ENCODE measurements at regions not wholly inside any gene's neighbourhood (a gene's known extent, or its start where the extent isn't known, plus 50 kb on each side); places are given as distances from the start of the nearest gene placed in this dataset.

DNA sequence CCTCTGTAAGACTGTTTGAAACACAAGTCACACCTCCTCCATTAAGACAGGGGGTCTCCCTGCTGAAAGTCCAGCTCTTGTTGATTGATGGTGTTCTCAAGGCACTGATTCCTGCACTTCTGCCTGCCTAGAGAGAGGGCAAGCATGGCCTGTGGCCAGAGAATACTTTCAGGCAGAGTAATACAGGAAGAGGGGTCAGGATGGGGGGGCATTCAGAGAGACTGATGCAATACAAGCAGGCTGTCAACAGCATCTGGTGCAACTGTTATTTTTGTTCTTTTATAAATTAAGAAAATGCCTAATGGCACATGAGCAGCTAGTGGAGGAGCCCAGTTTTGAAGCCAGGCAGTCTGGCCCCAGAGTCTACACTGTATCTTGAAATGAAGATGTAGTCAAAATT lies 302.2 kb downstream of the DIRAS2 start:
- Histone ChIP-seq H3K27me3 (ENCODE audit: control insufficient read depth, extremely low read depth, insufficient read depth, low read length) (no peaks in the 10 kb centered on the region), H3K4me1 (ENCODE audit: control insufficient read depth, extremely low read depth, insufficient read depth, low read length) (peaks cover 25% of the 10 kb centered on the region), H3K79me2 (ENCODE audit: control insufficient read depth, insufficient read depth, low read length) (no peaks in the 10 kb centered on the region), H2AFZ (ENCODE audit: control insufficient read depth, low read length) (no peak overlapping the region), H3K9me3 (ENCODE audit: control insufficient read depth, low read depth, low read length) (no peaks in the 10 kb centered on the region), H3K27ac (ENCODE audit: control insufficient read depth, insufficient read depth, low read length) (no peak overlapping the region), H3K4me2 (ENCODE audit: control insufficient read depth, extremely low read depth, insufficient read depth, low read depth, low read length) (no peak overlapping the region), H3K36me3 (ENCODE audit: control insufficient read depth in 2 of 2, extremely low read depth in 1 of 2, insufficient read depth in 2 of 2, low read length in 2 of 2) (no peaks in the 10 kb centered on the region), H4K20me1 (ENCODE audit: control insufficient read depth, extremely low read depth, insufficient read depth, low read length) (no peaks in the 10 kb centered on the region), H3K9ac (ENCODE audit: control insufficient read depth, extremely low read depth, insufficient read depth, low read length) (no peak overlapping the region), H3K9me1 (ENCODE audit: control insufficient read depth, extremely low read depth, insufficient read depth, low read length) (no peaks in the 10 kb centered on the region), H3K4me3 (ENCODE audit: control insufficient read depth in 2 of 3, extremely low read depth in 1 of 3, insufficient read depth in 2 of 3, low read depth in 1 of 3, low read length in 3 of 3) (no peak overlapping the region)
- TF ChIP-seq CTCF (optimal IDR thresholded peaks at IDR 0.05 in 1 of 3, IDR thresholded peaks at IDR 0.05 in 1 of 3, conservative IDR thresholded peaks at IDR 0.05 in 1 of 3; ENCODE audit: extremely low read depth in 1 of 3, insufficient read depth in 2 of 3, low read length in 3 of 3) (no peak), EZH2 (IDR thresholded peaks at IDR 0.05; ENCODE audit: low read length) (no peak)
- dilution Hi-C loops (cut with MboI; ENCODE audit: extremely low pct_ligation_motif_present, low sequenced_read_pairs), result no loop called here
- DNase-seq (ENCODE audit: low read depth, low spot score) (no peak), FAIRE-seq (peak; percentile 26)

GRCh38 chr9:90342607-90343006 lies 300.0 kb downstream of the DIRAS2 start:
- TF ChIP-seq CTCF (optimal IDR thresholded peaks at IDR 0.05 in 1 of 3, IDR thresholded peaks at IDR 0.05 in 1 of 3, conservative IDR thresholded peaks at IDR 0.05 in 1 of 3; ENCODE audit: extremely low read depth in 1 of 3, insufficient read depth in 2 of 3, low read length in 3 of 3), result no peak
- no peak for TF ChIP-seq EZH2 (IDR thresholded peaks at IDR 0.05; ENCODE audit: low read length)
- no peaks in the 10 kb centered on the region for H3K36me3 ChIP-seq (ENCODE audit: control insufficient read depth in 2 of 2, extremely low read depth in 1 of 2, insufficient read depth in 2 of 2, low read length in 2 of 2)
- no peaks in the 10 kb centered on the region for H3K9me3 ChIP-seq (ENCODE audit: control insufficient read depth, low read depth, low read length)
- H3K79me2 ChIP-seq (ENCODE audit: control insufficient read depth, insufficient read depth, low read length), result no peaks in the 10 kb centered on the region
- H3K9ac ChIP-seq (ENCODE audit: control insufficient read depth, extremely low read depth, insufficient read depth, low read length), result no peak overlapping the region
- no peak overlapping the region for H3K4me3 ChIP-seq (ENCODE audit: control insufficient read depth in 2 of 3, extremely low read depth in 1 of 3, insufficient read depth in 2 of 3, low read depth in 1 of 3, low read length in 3 of 3)
- peaks cover 30% of the 10 kb centered on the region for H3K4me1 ChIP-seq (ENCODE audit: control insufficient read depth, extremely low read depth, insufficient read depth, low read length)
- FAIRE-seq (no peak), DNase-seq (ENCODE audit: low read depth, low spot score) (no peak)
- H3K27ac ChIP-seq (ENCODE audit: control insufficient read depth, insufficient read depth, low read length), result no peak overlapping the region
- H3K4me2 ChIP-seq (ENCODE audit: control insufficient read depth, extremely low read depth, insufficient read depth, low read depth, low read length), result no peak overlapping the region
- H3K9me1 ChIP-seq (ENCODE audit: control insufficient read depth, extremely low read depth, insufficient read depth, low read length), result no peaks in the 10 kb centered on the region
- dilution Hi-C loops (cut with MboI; ENCODE audit: extremely low pct_ligation_motif_present, low sequenced_read_pairs), result no loop called here
- no peak overlapping the region for H2AFZ ChIP-seq (ENCODE audit: control insufficient read depth, low read length)
- no peaks in the 10 kb centered on the region for H3K27me3 ChIP-seq (ENCODE audit: control insufficient read depth, extremely low read depth, insufficient read depth, low read length)
- H4K20me1 ChIP-seq (ENCODE audit: control insufficient read depth, extremely low read depth, insufficient read depth, low read length), result no peaks in the 10 kb centered on the region

All from keratinocyte (primary cell).